ENCODE measurements at regions not wholly inside any gene's neighbourhood (a gene's known extent, or its start where the extent isn't known, plus 50 kb on each side); places are given as distances from the start of the nearest gene placed in this dataset.
"Not testable (repeated sequence)": the region's sequence is repeated elsewhere in the genome, so short reads cannot be mapped to it uniquely, and the experiment has no call there.

DNA sequence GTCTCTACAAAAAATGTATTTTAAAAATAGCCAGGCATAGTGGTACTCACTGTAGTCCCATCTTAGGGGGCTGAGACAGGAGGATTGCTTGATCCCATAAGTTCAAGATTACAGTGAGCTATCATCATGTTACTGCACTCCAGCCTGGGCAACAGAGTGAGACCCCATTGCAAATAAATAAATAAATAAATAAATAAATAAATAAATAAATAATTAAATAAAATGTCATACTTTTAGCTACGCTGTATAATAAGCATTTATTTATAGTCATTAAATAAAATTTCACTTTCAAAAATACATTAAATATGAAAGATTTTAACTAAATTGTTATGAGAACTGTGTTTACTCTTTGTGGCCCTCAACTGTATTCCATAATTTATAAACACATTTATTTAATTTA is 1124.2 kb downstream of the PCDH7 start:
- DNase-seq (ENCODE audit: low read depth) = no peak
- TF ChIP-seq, protein P1, sequence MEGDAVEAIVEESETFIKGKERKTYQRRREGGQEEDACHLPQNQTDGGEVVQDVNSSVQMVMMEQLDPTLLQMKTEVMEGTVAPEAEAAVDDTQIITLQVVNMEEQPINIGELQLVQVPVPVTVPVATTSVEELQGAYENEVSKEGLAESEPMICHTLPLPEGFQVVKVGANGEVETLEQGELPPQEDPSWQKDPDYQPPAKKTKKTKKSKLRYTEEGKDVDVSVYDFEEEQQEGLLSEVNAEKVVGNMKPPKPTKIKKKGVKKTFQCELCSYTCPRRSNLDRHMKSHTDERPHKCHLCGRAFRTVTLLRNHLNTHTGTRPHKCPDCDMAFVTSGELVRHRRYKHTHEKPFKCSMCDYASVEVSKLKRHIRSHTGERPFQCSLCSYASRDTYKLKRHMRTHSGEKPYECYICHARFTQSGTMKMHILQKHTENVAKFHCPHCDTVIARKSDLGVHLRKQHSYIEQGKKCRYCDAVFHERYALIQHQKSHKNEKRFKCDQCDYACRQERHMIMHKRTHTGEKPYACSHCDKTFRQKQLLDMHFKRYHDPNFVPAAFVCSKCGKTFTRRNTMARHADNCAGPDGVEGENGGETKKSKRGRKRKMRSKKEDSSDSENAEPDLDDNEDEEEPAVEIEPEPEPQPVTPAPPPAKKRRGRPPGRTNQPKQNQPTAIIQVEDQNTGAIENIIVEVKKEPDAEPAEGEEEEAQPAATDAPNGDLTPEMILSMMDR (conservative IDR thresholded peaks at IDR 0.05; ENCODE audit: low read depth, low read length) = no peak
- no peak overlapping the region for H3K4me3 ChIP-seq (ENCODE audit: low read depth, low read length)

DNA sequence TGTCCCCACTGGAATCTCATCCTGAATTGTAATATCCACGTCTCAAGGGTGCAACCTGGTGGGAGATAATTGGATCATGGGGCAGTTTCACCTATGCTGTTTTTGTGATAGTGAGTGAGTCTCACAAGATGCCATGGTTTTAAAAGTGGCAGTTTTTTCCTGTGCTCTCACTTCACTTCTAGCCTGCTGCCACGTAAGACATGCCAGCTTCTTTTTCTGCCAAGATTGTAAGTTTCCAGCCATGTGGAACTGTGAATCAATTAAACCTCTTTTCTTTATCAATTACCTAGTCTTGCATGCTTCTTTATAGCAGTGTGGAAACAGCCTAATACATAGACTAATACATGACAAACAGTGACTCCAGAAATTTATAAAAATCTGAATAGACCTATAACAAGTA is 1131.8 kb downstream of the PCDH7 start:
- DNase-seq (ENCODE audit: low read depth) = no peak
- H3K4me3 ChIP-seq (ENCODE audit: low read depth, low read length) = no peak overlapping the region
- TF ChIP-seq, protein P1 (conservative IDR thresholded peaks at IDR 0.05; ENCODE audit: low read depth, low read length) = no peak

DNA sequence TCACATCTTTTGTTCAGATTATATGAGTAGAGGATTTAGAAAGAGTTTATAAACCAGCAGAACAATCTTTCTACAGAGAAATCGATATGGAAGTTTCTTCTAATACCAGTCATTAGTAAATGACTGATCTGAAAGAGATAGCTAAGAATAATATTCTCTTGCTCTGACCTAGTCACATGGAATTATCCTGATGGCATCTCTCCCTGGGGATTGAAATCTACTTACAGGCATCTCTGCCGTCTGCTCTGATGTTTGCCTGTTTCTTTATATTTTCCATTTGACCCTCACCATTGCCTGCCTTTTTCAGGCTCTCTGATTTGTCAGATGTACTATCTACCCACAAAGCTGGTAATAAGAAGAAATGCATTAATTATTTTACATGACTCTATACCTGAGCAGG is 1157.3 kb downstream of the PCDH7 start:
- TF ChIP-seq, protein P1 (conservative IDR thresholded peaks at IDR 0.05; ENCODE audit: low read depth, low read length) = no peak
- no peak overlapping the region for H3K4me3 ChIP-seq (ENCODE audit: low read depth, low read length)
- no peak for DNase-seq (ENCODE audit: low read depth)

DNA sequence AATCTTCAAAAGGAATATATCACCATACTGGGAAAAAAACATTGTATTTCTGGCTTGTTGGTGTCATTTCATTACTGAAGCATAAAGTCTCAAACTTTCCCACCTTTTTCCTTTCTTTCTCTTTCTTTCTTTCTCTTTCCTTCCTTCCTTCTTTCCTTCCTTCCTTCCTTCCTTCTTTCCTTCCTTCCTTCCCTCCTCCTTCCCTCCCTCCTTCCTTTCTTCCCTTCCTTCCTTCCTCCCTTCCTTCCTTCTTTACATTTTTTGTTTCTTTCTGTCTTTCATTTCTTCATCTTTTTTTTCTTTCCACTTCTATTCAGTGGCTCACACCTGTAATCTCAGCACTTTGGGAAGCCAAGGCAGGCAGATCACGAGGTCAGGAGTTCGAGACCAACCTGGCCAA is 1160.7 kb downstream of the PCDH7 start:
- not testable (repeated sequence) for H3K4me3 ChIP-seq (ENCODE audit: low read depth, low read length); DNase-seq (ENCODE audit: low read depth)

DNA sequence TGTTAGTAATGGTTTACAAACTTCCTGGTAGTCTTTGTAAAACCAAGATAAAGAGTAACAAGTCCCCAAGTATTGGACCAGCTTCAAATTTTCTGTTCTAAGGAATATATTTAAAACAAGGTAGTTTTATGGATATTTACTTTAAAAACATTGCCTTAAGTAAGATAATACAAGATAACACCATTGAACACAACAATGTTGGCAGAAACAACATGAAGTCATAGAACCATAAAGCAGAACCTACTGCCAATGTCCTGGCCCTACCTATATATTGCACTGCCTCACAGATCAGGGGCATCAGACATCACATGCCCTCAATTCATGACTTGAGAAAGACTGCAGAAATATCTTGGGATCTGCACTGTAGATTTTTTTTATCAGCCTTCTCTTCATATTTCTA is 1176.2 kb downstream of the PCDH7 start:
- no peak for DNase-seq (ENCODE audit: low read depth)
- TF ChIP-seq, protein P1 (conservative IDR thresholded peaks at IDR 0.05; ENCODE audit: low read depth, low read length) = no peak
- H3K4me3 ChIP-seq (ENCODE audit: low read depth, low read length) = no peak overlapping the region

DNA sequence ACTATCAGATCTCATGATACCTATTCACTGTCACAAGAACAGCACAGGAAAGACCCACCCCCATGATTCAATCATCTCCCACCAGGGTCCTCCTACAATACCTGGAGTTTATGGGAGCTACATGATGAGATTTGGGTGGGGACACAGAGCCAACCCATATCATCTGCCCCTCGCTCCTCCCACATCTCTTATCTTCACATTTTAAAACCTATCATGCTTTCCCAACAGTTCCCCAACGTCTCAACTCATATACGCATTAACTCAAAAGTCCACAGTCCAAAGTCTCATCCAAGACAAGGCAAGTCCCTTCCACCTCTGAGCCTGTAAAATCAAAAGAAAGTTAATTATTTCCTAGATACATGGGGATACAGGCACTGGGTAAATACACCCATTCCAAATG is 1185.2 kb downstream of the PCDH7 start:
- no peak overlapping the region for H3K4me3 ChIP-seq (ENCODE audit: low read depth, low read length)
- TF ChIP-seq, protein P1 (conservative IDR thresholded peaks at IDR 0.05; ENCODE audit: low read depth, low read length) = no peak
- DNase-seq (ENCODE audit: low read depth) = no peak

DNA sequence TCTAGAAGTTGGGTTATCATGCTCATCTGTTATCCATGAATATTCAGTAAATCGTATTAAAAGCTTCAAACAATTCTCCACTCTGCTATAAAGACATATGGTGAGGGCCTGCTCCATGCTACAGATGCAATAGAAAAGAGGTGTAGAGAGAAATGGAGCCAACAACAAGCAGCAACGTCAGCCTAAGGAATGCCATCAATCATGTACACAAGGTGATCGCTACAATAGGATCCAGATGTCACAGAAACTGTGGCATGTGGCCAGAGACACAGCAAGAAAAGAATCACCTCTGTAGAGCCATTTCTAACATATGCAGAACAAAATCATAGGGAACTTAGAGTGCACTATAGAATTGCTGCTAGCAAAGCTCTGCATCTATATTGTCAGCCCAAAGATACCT is 1188.1 kb downstream of the PCDH7 start:
- no peak for DNase-seq (ENCODE audit: low read depth)
- TF ChIP-seq, protein P1 (conservative IDR thresholded peaks at IDR 0.05; ENCODE audit: low read depth, low read length) = no peak
- no peak overlapping the region for H3K4me3 ChIP-seq (ENCODE audit: low read depth, low read length)

DNA sequence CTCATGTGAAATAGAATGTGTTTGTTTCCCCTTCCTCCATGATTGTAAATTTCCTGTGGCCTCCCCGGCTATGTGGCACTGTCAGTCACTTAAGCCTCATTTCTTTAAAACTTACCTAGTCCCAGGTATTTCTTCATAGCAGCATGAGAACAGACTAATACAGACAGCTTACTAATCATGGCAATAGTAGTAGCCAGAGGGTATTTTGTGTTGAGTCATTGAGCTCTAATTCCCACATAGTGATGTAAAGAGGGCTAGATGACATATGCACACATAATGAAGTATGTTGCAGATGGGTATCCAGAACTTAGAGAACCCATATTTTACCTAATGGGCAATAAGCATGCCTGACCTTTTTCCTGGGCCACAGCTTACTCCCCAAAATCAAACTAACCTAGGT is 1197.2 kb downstream of the PCDH7 start:
- no peak overlapping the region for H3K4me3 ChIP-seq (ENCODE audit: low read depth, low read length)
- TF ChIP-seq, protein P1 (conservative IDR thresholded peaks at IDR 0.05; ENCODE audit: low read depth, low read length) = no peak
- no peak for DNase-seq (ENCODE audit: low read depth)
